HG03571 (cell line): ENCODE measurements at regions not wholly inside any gene's neighbourhood (a gene's known extent, or its start where the extent isn't known, plus 50 kb on each side); places are given as distances from the start of the nearest gene placed in this dataset.
"Not testable (repeated sequence)": the region's sequence is repeated elsewhere in the genome, so short reads cannot be mapped to it uniquely, and the experiment has no call there.

Source experiments
- ATAC-seq: cut with Tn5 transposase; IDR thresholded peaks from one replicate; pipeline ENCODE4 v1.9.1; 2021; ENCODE audit not compliant: unreplicated experiment

DNA sequence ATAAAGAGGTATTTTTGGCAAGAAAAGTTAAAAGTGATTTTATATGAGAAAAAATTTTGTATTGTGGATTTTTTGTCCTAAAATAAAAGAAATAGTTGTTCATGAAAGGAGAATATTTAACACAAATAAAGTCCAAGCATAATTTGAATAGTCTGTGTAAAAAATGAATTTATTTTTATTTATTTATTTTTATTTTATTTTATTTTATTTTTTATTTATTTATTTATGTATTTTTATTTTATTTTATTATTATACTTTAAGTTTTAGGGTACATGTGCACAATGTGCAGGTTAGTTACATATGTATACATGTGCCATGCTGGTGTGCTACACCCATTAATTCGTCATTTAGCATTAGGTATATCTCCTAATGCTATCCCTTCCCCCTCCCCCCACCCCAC is 948.9 kb upstream of the ADGRB3 start:
- ATAC-seq = not testable (repeated sequence)

DNA sequence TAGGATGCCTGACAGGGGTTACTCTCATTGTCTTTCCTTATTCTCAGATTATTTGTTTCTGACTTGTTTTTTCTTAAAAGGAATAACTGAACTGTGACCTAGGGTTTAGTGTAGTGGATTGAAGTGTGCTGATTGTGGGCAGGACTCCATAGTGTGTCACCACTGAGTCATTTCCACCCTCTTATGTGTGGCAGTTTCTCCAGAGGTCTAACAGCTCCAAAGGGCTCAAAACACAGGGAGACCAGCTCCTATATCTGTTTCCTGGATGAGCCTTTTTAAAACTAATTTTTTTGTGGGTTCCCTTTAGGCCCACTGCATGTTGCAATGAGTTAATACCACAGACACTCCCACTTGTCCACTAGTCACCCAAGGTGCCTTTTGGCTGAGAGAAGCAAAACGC is 951.1 kb upstream of the ADGRB3 start:
- ATAC-seq = no peak

DNA sequence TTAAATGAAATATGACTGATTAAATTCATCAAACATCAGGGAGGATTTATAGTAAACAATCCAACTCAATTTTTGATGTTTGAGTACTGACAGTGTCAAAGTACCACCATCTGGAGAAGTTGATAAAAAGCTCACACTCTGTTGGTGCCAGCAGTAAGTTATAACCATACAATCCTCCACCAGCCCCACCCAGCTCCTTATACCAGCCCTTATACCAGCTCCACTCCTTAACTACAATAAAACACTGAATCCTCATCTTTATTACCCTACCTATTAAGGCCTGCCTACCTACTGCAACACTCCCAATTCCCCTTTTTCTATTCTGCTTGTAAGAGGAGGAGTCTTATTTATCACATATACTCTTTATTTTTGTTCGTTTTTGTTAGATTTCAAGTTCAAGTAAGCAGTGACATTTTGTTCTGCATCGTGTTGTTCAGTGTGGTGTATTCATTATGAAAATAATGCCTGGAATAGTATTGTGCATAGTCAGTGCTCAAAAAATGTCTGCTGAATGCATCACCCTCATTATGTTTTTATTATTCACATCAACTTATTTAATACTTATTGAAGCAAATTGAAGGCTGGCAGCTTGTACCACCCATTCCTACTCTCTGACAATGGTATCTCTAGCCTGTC is 954.7 kb upstream of the ADGRB3 start:
- no peak for ATAC-seq

DNA sequence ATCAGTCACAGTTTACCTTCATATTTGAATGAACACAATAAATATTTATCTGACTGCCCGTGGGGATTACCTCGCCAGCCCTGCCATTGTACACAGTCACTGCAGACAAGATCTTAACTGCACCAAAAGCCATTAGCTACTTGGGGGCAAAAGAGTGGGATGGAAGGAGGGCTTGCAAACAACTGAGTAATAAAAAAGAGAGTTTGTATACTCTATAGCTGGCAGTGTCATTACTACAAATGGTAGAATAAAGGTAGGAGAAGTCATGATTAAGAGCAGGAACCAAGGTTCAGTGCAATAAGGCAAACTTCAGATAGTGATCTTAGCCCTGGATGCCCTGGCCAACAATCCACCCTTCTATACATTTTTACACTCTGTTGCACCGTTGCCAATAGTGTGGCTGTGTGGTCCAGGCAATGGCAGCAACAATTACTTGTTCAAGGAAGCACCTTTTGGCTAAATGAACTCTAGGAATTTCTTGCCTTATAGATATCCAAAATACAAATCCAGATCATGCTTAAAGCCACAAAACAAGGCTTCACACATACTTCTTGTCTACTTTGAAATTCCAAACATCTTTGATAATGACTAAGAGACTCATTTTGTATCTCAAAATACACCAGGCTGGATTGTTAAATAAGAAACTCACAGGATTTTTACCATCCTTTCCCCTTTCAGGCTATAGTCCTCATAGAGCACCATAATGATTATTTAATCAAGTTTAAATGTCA is 955.4 kb upstream of the ADGRB3 start:
- ATAC-seq = no peak

DNA sequence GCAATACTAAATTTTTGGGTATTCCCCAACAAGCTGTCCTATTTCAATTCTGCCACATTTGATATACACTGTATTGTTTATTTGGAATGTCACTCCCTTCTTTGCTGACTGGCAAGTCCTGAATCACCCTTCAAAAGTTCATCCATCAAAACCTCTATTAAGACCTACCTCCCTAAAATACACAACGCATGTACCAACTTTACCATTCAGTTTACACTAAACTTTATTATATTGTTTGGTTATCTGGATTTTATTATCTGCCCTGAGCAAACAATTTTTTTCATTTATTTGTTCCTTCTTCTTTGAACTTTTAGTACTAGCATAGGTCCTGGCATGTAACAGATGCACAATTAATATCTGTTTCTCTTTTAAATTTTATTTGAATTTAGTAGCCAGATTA is 958.2 kb upstream of the ADGRB3 start:
- no peak for ATAC-seq

DNA sequence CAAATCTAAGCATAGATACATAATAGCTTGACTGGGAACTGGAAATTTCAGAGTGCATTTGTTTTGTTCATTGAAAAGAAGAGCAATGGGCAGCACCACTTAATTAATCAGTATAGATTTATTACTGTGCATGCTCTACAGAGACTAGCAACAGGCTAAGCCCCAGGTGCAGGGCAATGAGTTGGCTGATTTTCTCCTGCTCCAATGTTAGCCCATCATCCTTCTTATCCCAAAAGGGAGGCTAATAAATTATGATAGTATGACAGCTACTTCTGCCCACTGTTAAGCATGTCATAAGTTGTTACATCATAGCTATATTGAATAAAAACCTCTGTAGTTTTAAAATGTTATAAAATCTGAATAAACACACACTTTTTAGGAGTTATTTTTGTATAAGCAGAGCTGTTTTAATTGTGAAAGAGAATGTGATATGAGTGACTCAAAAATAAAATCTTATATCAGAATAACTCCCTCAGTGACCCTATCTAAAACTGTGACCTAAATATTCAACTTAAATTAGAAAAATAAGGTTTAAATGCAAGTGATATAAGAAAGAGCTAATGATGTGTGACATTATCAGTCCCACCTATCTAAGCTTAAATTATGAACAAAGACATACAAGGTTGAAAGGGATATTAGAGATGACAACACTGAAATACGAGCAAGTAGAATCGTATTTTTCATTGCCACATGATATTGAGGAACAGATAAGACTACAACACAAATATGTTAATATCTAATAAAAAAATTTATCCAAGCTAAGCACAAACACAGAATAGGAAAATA is 967.3 kb upstream of the ADGRB3 start:
- ATAC-seq = no peak

DNA sequence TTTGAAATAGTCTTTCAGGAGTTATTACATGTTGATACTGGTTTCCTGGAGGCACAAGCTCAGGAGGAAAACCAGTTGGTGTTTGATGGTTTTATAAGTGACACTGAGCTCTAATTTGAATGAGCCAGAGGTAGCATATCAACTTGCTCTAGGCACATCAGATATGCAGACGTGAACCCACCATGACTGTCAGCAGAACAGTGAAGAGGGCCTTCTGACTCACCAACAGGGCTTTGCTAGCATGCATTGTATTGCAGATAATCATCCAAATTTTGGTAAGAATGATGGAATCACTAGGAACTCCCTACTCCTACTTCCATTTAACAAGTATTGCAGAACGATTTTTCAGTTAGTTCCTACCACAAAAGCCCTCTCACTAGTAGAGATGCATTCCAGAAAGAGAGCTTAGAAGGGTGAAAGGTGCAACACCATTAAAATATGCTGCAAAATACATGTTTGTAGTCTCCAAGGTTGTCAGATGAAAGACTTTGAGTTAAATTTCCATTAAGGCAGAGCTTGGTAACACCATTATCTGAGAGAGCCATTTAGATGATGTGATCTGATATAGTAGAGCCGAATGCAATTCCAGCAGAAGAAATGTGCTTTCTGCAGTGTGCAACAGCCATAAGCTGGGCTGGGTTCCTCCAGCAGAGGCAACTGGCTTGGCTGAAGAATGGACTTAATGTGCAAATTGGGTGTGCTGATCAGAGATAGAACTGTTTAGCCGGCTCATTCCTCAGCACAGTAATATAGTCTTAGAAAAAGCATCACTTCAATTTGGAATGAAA is 968.7 kb upstream of the ADGRB3 start:
- ATAC-seq = no peak

DNA sequence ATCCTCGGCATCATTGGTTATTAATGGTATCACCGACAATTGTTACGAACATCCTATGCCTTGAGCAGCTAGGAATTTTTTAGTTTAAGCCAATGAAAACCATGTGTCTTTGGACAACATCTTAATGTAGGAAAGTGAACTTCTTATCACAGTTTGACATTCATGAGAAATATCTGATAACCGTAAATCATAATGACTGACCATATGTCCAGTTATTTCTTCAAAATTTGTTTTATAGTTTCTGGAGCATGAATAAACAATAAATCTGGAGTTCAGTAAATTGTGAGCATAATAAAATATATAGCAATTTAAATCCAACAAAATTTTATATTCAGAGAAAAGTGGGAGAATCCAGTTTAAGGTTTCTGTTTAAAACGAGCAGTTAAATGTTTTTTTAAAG is 970.1 kb upstream of the ADGRB3 start:
- ATAC-seq = no peak

DNA sequence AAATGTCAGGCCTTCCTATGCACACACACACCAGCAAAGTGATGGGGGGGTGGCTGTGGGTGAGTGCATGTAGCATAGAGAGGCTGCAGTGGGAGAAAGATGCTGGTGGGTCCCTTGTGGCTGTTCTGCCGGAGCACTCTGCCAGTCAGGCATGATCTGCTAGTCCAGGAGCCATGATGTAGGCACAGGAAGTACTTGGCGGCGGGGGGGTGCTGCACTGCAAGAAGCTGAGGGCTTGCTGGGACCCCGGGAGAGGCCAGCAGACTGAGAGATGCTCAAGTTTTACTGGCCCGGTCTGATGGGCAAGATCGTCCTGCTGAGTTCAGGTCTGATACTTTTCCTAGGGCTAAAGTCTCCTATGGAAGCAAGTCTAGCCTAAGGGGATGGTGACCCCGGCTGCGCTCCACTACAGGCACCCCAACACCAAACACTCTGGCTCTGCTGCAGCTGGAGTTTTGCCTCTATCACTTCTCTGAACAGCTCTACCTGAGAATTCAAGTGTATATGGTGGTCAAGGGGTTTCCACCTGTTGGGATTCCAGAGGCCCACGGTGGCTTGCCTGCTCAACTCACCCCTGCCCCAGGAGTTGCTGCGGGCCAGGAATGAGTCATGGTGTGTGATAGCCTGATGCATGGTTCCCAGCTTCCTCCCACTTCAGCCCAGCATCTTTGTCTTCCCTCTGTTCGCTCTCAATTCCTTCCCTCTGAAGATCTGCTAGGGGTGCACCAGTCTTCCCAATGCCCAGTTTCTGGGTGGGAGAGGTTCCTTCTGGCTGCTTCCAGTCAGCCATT is 971.8 kb upstream of the ADGRB3 start:
- no peak for ATAC-seq

DNA sequence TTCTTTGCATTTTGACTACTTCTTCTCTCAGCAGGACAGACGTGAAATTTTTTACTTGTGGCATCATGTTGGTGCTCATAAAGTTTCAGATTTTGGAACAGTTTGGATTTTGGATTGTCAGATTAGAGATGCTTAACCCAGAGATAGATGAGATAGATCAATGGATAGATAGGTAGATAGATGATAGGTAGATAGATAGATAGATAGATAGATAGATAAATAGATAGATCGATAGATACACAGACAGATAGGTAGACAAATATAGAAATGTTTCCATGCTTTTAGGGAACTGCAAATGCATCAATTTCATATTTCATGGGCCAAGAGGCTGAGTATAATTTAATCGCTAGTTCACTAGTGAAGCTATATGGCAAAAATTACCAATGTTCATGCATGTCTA is 981.5 kb upstream of the ADGRB3 start:
- no peak for ATAC-seq

DNA sequence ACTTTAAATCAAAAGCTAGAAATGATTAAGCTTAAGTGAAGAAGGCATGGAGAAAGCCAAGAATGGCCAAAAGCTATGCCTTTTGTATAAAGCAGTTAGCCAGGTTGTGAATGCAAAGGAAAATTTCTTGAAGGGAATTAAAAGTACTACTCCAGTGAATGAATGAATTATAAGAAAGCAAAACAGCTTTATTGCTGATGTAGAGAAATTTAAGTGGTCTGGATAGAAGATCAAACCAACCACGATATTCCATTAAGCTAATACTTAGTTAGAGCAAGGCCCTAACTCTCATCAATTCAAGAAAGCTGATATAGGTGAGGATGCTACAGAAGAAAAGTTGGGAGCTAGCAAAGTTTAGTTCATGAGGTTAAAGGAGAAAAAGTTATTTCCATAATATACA is 988.5 kb upstream of the ADGRB3 start:
- no peak for ATAC-seq

DNA sequence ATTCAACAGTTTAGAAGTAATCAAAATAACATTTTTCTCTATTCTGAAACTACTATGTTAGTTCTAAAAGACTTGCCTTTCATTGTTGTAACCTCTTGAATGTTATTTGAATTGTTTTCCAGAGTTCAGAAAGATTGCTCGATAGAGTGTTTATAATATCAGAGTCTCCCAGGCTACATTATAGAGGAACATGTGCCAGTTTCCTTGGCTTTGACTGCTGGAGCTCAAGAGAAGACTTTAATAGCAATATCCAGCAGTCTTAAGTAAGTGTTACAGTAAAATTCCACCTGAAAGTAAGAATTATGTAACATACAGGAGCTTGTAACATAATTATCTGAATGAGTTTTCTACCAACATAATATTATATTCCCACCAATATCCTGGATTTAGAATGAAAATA is 991.8 kb upstream of the ADGRB3 start:
- no peak for ATAC-seq

DNA sequence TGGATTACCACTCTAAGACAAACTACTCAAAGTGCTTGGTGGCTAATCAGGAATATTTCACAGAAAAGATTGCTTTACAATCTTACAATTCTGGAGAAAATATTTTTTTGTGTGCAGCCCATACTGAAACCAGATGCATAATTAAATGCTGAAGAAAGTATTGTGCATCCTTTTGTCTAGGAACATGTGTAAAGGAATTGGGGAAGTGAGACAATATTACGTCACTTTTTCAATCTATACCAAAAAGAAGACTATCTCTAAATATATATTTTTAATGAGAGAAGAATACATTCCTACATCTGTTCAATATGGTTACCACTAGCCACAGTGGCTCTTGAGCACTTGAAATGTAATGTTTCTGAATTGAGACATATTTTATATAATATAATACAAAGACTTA is 992.5 kb upstream of the ADGRB3 start:
- no peak for ATAC-seq

DNA sequence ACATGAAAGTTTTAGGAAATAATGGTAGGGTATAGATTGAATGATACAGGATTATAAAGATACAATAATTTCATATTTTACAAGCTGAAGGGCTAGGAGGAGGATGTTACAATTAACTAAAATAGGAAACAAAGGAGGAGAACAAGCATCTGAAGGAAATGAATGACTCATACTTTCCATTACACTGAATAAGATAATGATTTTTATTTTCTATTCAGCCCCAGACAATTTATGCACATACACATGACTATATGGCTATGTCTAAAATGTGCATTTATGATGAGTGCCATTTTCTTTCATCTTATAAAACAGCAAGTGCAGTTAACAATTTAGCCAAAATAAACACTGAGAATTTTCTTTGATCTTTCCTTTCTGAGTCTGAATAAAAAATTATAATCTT is 994.6 kb upstream of the ADGRB3 start:
- no peak for ATAC-seq

DNA sequence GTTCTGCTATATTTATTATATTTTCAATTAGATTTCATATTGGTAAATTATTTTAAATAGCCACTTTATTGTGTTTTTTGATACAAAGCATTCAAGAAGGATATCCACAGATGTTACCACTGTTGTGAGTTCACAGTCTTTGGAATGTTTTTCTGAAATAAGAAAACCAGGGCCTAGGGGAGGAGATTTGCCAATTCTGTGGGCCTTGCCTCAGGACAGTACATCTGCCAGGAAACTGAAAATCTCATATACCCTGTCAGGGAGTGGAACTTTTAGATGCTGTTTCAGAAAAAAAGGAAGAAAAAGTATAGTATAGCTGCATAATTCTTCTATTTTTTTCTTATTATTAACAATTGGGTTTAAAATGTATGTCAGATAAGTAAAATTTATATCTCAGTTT is 995.9 kb upstream of the ADGRB3 start:
- ATAC-seq = no peak

DNA sequence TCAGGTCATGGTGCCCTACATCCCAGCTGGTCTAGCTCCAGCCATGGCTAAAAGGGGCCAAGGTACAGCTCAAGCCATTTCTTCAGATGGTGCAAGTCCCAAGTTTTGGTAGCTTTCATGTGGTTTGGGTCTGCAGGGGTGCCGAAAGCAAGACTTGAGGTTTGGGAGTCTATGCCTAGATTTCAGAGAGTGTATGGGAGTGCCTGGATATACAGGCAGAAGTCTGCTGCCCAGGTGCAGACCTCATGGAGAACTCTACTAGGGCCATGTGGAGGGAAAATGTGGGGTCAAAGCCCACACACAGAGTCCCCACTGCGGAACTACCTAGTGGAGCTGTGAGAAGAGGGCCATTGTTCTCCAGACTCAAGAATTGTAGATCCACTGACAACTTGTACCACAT is 1000.9 kb upstream of the ADGRB3 start:
- ATAC-seq = no peak

DNA sequence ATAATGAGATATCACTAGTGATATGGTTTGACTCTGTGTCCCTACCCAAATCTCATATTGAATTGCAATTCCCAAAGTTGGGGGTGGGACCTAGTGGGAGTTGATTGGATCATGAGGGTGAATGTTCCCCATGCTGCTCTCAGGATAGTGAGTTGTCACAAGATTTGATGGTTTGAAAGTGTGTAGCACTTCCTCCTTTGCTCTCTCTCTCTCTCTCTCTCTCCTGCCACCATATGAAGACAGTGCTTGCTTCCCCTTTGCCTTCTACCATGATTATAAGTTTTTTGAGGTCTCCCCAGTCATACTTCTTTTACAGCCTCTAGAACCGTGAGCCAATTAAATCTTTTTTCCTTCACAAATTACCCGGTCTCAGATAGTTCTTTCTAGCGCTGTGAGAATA is 1002.0 kb upstream of the ADGRB3 start:
- ATAC-seq = no peak

DNA sequence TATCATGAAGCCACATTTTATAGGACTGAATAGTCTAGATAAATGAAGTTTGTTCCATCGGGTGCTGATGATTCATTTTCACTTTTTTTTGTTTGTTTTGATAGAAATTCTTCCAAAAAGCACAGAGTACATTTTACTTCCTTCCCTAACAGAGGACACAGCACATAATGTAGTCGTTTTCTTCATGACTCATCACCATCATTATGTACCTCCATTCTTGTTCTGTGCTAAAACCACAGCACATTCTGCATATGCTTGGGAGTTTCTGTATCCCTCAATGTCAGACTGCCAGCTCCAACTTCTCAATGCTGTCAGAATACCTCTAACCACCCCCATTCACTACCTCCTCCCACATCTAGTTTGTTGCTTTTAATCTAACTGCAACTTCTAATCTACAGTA is 1004.9 kb upstream of the ADGRB3 start:
- no peak for ATAC-seq

DNA sequence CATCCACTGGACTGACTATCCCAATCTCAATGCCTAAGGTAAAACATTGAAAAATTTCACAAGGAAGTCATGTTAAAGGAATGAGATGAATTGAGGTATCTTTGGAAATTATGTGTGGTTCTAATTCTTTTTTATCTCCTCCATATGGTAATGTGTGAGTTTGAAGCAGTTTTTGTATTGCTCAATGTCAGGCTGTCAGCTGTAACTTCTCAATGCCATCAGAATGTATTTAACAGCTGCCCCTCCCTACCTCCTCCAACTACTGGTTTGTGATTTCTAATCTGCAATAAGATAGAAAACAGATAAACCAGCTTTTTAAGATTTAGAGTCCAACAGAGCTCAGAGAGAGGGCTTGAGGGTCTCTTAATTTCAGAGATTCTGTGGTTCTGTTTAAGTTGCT is 1005.8 kb upstream of the ADGRB3 start:
- no peak for ATAC-seq

DNA sequence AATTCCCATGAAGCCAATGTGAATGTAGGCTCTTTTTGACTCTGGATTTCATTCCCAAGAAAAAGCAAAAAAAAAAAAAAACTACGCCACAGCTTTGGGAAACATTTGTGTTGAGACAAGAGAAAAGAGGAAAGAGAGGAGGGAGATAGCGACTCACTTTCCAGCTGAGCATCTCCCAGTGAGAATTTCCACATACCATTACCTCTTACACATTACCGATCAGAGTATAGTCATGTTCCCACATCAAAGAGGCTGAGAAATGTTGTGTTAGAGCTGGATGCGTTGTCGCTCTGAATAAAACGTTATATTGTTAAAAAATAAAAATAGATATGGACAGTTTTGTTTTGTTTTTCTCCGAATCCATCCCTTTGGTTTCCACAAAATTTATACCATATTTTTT is 1019.3 kb upstream of the ADGRB3 start:
- no peak for ATAC-seq
